Lower lobe of right lung (tissue), 2 donors: ENCODE measurements at regions not wholly inside any gene's neighbourhood (a gene's known extent, or its start where the extent isn't known, plus 50 kb on each side); places are given as distances from the start of the nearest gene placed in this dataset.

Experiments used
- ATAC-seq, 2 donors: fragments of 200-7000 bp; cut with Tn5 transposase; one replicate each; pipeline ENCODE4 v1.9.1; 2020 to 2022; ENCODE audit warnings: mild to moderate bottlenecking in 2 of 2, moderate library complexity in 2 of 2
- DNase-seq: peaks from one replicate; pipeline ENCODE4 v3.0.0-alpha.2; 2020
- H3K27ac ChIP-seq: fragments of 200-600 bp; one replicate; pipeline ENCODE4 v1.8.0; 2022
- H3K27me3 ChIP-seq: fragments of 200-600 bp; one replicate; pipeline ENCODE4 v1.8.0; 2022; ENCODE audit warnings: low read depth
- H3K36me3 ChIP-seq: fragments of 200-600 bp; one replicate; pipeline ENCODE4 v1.8.0; 2022; ENCODE audit warnings: mild to moderate bottlenecking
- H3K4me1 ChIP-seq: fragments of 200-600 bp; one replicate; pipeline ENCODE4 v1.8.0; 2022
- H3K4me3 ChIP-seq: fragments of 200-600 bp; one replicate; pipeline ENCODE4 v1.8.0; 2022; ENCODE audit warnings: mild to moderate bottlenecking
- H3K9me3 ChIP-seq: fragments of 200-600 bp; one replicate; pipeline ENCODE4 v1.8.0; 2022
- CTCF ChIP-seq: fragments of 200-600 bp; IDR thresholded peaks from one replicate; pipeline ENCODE4 v1.8.0; 2022; ENCODE audit warnings: antibody characterized with exemption, mild to moderate bottlenecking
- intact Hi-C: fragments of 100-400 bp; cut with DNase I; formaldehyde crosslinking; loops from one replicate; pipeline ENCODE4 v1.11.0; 2022
- donor health status: DM: no; HTN: yes; CAD: no; lungs with severe emphysema.

DNA sequence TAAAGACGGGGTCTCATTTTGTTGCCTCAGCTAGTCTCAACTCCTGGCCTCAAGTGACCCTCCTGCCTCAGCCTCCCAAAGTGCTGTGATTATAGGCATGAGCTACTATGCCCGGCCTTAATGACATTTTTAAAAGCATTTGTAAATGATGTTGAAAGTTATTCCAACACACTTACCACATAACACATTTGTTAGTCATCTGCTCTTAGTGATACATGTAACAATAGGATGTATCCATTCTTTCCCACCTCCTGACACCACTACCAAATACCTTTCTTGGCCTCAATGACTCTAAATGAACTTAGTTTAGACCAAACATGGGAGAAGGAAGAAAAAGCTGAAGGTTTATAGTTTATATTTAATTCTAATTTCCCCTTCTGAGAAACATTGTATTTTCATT is 59.8 kb upstream of the MEDAG start:
- H3K36me3 ChIP-seq: no peaks in the 10 kb centered on the region
- H3K9me3 ChIP-seq: no peaks in the 10 kb centered on the region
- no peak for TF ChIP-seq CTCF
- ATAC-seq (no peak), DNase-seq (no peak)
- no peak overlapping the region for H3K4me3 ChIP-seq
- H3K4me1 ChIP-seq: no peaks in the 10 kb centered on the region
- intact Hi-C loops: no loop called here
- no peaks in the 10 kb centered on the region for H3K27me3 ChIP-seq
- H3K27ac ChIP-seq: no peak overlapping the region

- no peak overlapping the region for H3K27ac ChIP-seq
- intact Hi-C loops: no loop called here
- no peaks in the 10 kb centered on the region for H3K4me1 ChIP-seq
- no peak overlapping the region for H3K4me3 ChIP-seq
- H3K9me3 ChIP-seq: no peaks in the 10 kb centered on the region
- ATAC-seq (peak in 1 of 2 donors; percentile 8), DNase-seq (no peak)
- H3K27me3 ChIP-seq: no peaks in the 10 kb centered on the region
- no peaks in the 10 kb centered on the region for H3K36me3 ChIP-seq
- TF ChIP-seq CTCF: no peak
Observed at GRCh38 chr13:30846866-30847265, 59.2 kb upstream of the MEDAG start.

GRCh38 chr13:30847650-30848307 is 58.3 kb upstream of the MEDAG start:
- no peak for TF ChIP-seq CTCF
- Histone ChIP-seq H3K4me3 (no peak overlapping the region), H3K4me1 (no peaks in the 10 kb centered on the region), H3K27ac (peak overlapping the region; percentile 46), H3K9me3 (no peaks in the 10 kb centered on the region), H3K36me3 (no peaks in the 10 kb centered on the region), H3K27me3 (no peaks in the 10 kb centered on the region)
- intact Hi-C loops: no loop called here
- ATAC-seq (peak in 1 of 2 donors; percentile 31), DNase-seq (no peak)

DNA sequence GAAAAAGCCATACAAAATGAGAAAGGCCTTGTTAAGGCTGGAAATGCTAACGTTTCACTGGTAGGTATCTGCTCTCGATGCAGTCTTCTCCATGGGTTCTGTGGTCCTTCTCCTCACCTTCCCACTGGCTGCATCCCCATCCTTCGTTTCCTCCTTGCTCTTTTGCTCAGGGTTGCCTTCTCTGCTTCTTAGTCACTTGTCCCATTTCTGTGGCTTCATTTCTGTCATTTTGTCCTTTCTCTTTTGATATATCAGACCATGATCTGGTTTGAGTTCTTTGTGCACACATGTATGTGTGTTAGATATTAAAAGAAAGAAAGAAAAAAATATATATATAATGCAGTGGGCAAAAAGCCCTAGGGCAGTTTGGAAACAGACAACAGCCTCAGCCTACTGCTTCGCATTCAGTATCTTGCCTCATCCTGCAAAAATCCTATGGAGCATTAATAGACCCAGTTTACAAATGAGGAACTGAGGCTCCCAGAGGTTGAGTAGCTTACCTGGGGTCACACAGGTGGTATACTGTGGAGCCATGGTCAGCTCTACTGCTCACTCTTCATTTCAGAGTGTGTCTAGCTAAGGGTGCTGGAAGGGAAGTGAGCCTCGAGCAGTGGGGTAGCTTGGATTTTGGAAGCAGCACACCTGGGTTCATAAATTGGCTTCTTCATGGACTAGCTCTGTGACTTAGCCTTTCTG is 57.6 kb upstream of the MEDAG start:
- Histone ChIP-seq H3K27ac (no peak overlapping the region), H3K9me3 (no peaks in the 10 kb centered on the region), H3K36me3 (no peaks in the 10 kb centered on the region), H3K4me3 (no peak overlapping the region), H3K4me1 (no peaks in the 10 kb centered on the region), H3K27me3 (no peaks in the 10 kb centered on the region)
- TF ChIP-seq CTCF: no peak
- DNase-seq (no peak), ATAC-seq (no peak)
- intact Hi-C loops: no loop called here

DNA sequence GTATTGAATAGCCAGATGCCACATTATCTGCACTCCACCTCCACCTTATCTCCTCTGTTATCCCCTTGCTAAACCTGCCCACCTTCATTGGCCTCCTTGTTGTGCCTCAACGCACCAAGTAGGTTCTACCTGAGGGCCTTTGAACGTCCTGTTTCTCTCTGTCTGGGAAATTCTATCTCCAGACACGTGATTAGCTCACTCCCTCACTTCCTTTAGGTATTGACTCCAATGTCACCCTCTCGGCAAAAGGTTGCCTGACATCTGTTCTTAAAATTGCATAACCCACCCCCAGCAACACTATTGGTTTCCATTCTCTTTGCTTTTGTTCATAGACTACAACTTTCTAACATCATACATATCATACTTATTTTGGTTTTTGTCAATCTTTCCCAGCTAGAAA is 56.5 kb upstream of the MEDAG start:
- TF ChIP-seq CTCF: no peak
- no peak for ATAC-seq
- Histone ChIP-seq H3K9me3 (no peaks in the 10 kb centered on the region), H3K36me3 (no peaks in the 10 kb centered on the region), H3K4me3 (no peak overlapping the region), H3K27ac (no peak overlapping the region), H3K4me1 (no peaks in the 10 kb centered on the region), H3K27me3 (no peaks in the 10 kb centered on the region)
- DNase-seq: no peak
- intact Hi-C loops: no loop called here
